H9 (cell line): ENCODE measurements at regions not wholly inside any gene's neighbourhood (a gene's known extent, or its start where the extent isn't known, plus 50 kb on each side); places are given as distances from the start of the nearest gene placed in this dataset.

Experiments
- DNase-seq: peaks from one replicate; pipeline ENCODE4 v3.0.0-alpha.2; 2017
- H2AFZ ChIP-seq: one replicate; pipeline ENCODE4 v1.6.1; 2013; ENCODE audit warnings: mild to moderate bottlenecking, low read length, control low read depth, moderate library complexity
- H2AK5ac ChIP-seq: 2 replicates; pipeline ENCODE4 v1.6.1; 2013; ENCODE audit warnings: low read length, control low read depth, mixed read lengths; ENCODE audit not compliant: insufficient read length
- H2BK120ac ChIP-seq: one replicate; pipeline ENCODE4 v1.6.1; 2013; ENCODE audit warnings: low read depth, mild to moderate bottlenecking, low read length, control low read depth, inconsistent platforms; ENCODE audit not compliant: poor library complexity, severe bottlenecking
- H2BK12ac ChIP-seq: 2 replicates; pipeline ENCODE4 v1.6.1; 2013; ENCODE audit warnings: low read length, control low read depth, mixed read lengths, low read depth; ENCODE audit not compliant: insufficient read length
- H2BK15ac ChIP-seq: 2 replicates; pipeline ENCODE4 v1.6.1; 2013; ENCODE audit warnings: low read depth, low read length, control low read depth
- H2BK20ac ChIP-seq: one replicate; pipeline ENCODE4 v1.6.1; 2013; ENCODE audit warnings: low read depth, mild to moderate bottlenecking, low read length, control low read depth, inconsistent platforms; ENCODE audit not compliant: poor library complexity, severe bottlenecking
- H2BK5ac ChIP-seq: 2 replicates; pipeline ENCODE4 v1.6.1; 2013; ENCODE audit warnings: low read length, control low read depth, mixed read lengths; ENCODE audit not compliant: insufficient read length
- H3K14ac ChIP-seq: 2 replicates; pipeline ENCODE4 v1.6.1; 2013; ENCODE audit warnings: low read length, control low read depth; ENCODE audit not compliant: insufficient read depth
- H3K18ac ChIP-seq: 2 replicates; pipeline ENCODE4 v1.6.1; 2013; ENCODE audit warnings: low read depth, mild to moderate bottlenecking, mixed read lengths, low read length, control low read depth; ENCODE audit not compliant: insufficient read length
- H3K23ac ChIP-seq: 2 replicates; pipeline ENCODE4 v1.6.1; 2013; ENCODE audit warnings: low read length, control low read depth, mixed read lengths, low read depth; ENCODE audit not compliant: insufficient read length
- H3K23me2 ChIP-seq: 2 replicates; pipeline ENCODE4 v1.6.1; 2013; ENCODE audit warnings: low read depth, mild to moderate bottlenecking, mixed read lengths, low read length, control low read depth; ENCODE audit not compliant: insufficient read length, poor library complexity, severe bottlenecking
- H3K27ac ChIP-seq: 2 replicates; pipeline ENCODE4 v1.5.1; 2013; ENCODE audit warnings: low read length, control low read depth, mixed read lengths, low read depth; ENCODE audit not compliant: insufficient read length
- H3K27me3 ChIP-seq: 2 replicates; pipeline ENCODE4 v1.6.1; 2013; ENCODE audit warnings: low read length, control low read depth, inconsistent platforms; ENCODE audit not compliant: insufficient read depth
- H3K4ac ChIP-seq: 2 replicates; pipeline ENCODE4 v1.6.1; 2013; ENCODE audit warnings: low read depth, mild to moderate bottlenecking, control low read depth, inconsistent platforms, low read length, moderate library complexity
- H3K4me1 ChIP-seq: 2 replicates; pipeline ENCODE4 v1.6.1; 2013; ENCODE audit warnings: low read length, control low read depth, inconsistent platforms; ENCODE audit not compliant: insufficient read depth
- H3K4me2 ChIP-seq: 2 replicates; pipeline ENCODE4 v1.6.1; 2013; ENCODE audit warnings: low read length, control low read depth, mixed read lengths; ENCODE audit not compliant: insufficient read length, insufficient read depth
- H3K56ac ChIP-seq: 2 replicates; pipeline ENCODE4 v1.6.1; 2013; ENCODE audit warnings: low read depth, mild to moderate bottlenecking, mixed read lengths, low read length, control low read depth; ENCODE audit not compliant: insufficient read length
- H3K79me1 ChIP-seq: 2 replicates; pipeline ENCODE4 v1.6.1; 2013; ENCODE audit warnings: low read depth, mild to moderate bottlenecking, moderate library complexity, low read length, control low read depth, inconsistent platforms; ENCODE audit not compliant: insufficient read depth, poor library complexity, severe bottlenecking
- H3K79me2 ChIP-seq: 2 replicates; pipeline ENCODE4 v1.6.1; 2013; ENCODE audit warnings: low read length, control low read depth, inconsistent platforms; ENCODE audit not compliant: insufficient read depth
- H3K9ac ChIP-seq: 2 replicates; pipeline ENCODE4 v1.6.1; 2013; ENCODE audit warnings: low read length, control low read depth, mixed read lengths; ENCODE audit not compliant: insufficient read length; ENCODE audit errors: extremely low read depth
- H3K9me3 ChIP-seq: one replicate; pipeline ENCODE4 v1.6.1; 2013; ENCODE audit warnings: low read depth, low read length, inconsistent platforms; ENCODE audit not compliant: control insufficient read depth
- H3T11ph ChIP-seq: one replicate; pipeline ENCODE4 v1.6.1; 2013; ENCODE audit warnings: mild to moderate bottlenecking, low read length, control low read depth, inconsistent platforms
- H4K20me1 ChIP-seq: one replicate; pipeline ENCODE4 v1.6.1; 2013; ENCODE audit not compliant: control insufficient read depth, insufficient read length, insufficient read depth
- H4K5ac ChIP-seq: 2 replicates; pipeline ENCODE4 v1.6.1; 2013; ENCODE audit warnings: low read depth, mild to moderate bottlenecking, mixed read lengths, low read length, control low read depth; ENCODE audit not compliant: insufficient read length
- H4K8ac ChIP-seq: replicated peaks from 2 replicates; pipeline ENCODE4 v1.6.1; 2013; ENCODE audit warnings: low read length, control low read depth, mixed read lengths, low read depth; ENCODE audit not compliant: insufficient read length
- H4K91ac ChIP-seq: 2 replicates; pipeline ENCODE4 v1.6.1; 2013; ENCODE audit warnings: low read depth, mild to moderate bottlenecking, moderate library complexity, mixed read lengths, low read length, control low read depth; ENCODE audit not compliant: insufficient read length
- H3K27ac Mint-ChIP-seq, 3 experiments: 2 replicates in 2 of 3; 3 replicates in 1 of 3; pipeline ENCODE4 v1.8.0; 2020 to 2021; ENCODE audit warnings: mixed read lengths in 3 of 3, mild to moderate bottlenecking in 1 of 3, moderate library complexity in 1 of 3
- H3K27me3 Mint-ChIP-seq: 2 replicates; pipeline ENCODE4 v1.8.0; 2021; ENCODE audit warnings: low read depth, mild to moderate bottlenecking, moderate library complexity, mixed read lengths
- H3K36me3 Mint-ChIP-seq, 3 experiments: 2 replicates in 2 of 3; 3 replicates in 1 of 3; pipeline ENCODE4 v1.8.0; 2020 to 2021; ENCODE audit warnings: low read depth in 3 of 3, mixed read lengths in 3 of 3; ENCODE audit not compliant: insufficient read depth in 1 of 3
- H3K4me1 Mint-ChIP-seq, 2 experiments: 2 replicates each; pipeline ENCODE4 v1.8.0; 2020; ENCODE audit warnings: mixed read lengths in 2 of 2
- H3K4me3 Mint-ChIP-seq, 2 experiments: 2 replicates in 1 of 2; 3 replicates in 1 of 2; pipeline ENCODE4 v1.8.0; 2020 to 2021; ENCODE audit warnings: mild to moderate bottlenecking in 2 of 2, mixed read lengths in 2 of 2, moderate library complexity in 1 of 2
- H3K9me3 Mint-ChIP-seq, 2 experiments: 2 replicates in 1 of 2; 3 replicates in 1 of 2; pipeline ENCODE4 v1.8.0; 2020; ENCODE audit warnings: mild to moderate bottlenecking in 2 of 2, mixed read lengths in 2 of 2, moderate library complexity in 1 of 2
- CTCF ChIP-seq: fragments of 200-600 bp; sonication (generic); conservative IDR thresholded peaks from 3 replicates; pipeline ENCODE4 v1.8.0; 2021; ENCODE audit warnings: antibody characterized with exemption, mild to moderate bottlenecking
- WGBS: extraction: QIAGEN DNeasy Blood & Tissue Kit; methylation state at CpG from one replicate; pipeline ENCODE4 v1.1.7; 2013; ENCODE audit warnings: missing lambda C conversion rate, low lambda C conversion rate, mixed read lengths; ENCODE audit not compliant: insufficient read length; ENCODE audit errors: extremely low coverage; 5-methylcytosine and 5-hydroxymethylcytosine counted together

GRCh38 chr20:60331688-60332300 lies 373.6 kb downstream of the CDH26 start:
- Histone ChIP-seq H2BK12ac (no peak overlapping the region), H2BK5ac (no peak overlapping the region), H4K8ac (no peak overlapping the region), H3K27me3 (no peaks in the 10 kb centered on the region), H3K4me2 (no peak overlapping the region), H3K18ac (no peak overlapping the region), H3K9ac (no peak overlapping the region), H4K5ac (no peak overlapping the region), H2AK5ac (no peak overlapping the region), H3K23ac (no peak overlapping the region), H2BK20ac (no peak overlapping the region), H4K20me1 (no peaks in the 10 kb centered on the region), H3T11ph (no peak overlapping the region), H3K56ac (no peak overlapping the region), H2AFZ (no peak overlapping the region), H3K27ac (no peak overlapping the region), H3K14ac (no peak overlapping the region), H3K9me3 (no peaks in the 10 kb centered on the region), H3K4ac (no peak overlapping the region), H3K79me1 (no peaks in the 10 kb centered on the region), H3K79me2 (no peaks in the 10 kb centered on the region), H3K23me2 (no peaks in the 10 kb centered on the region), H2BK15ac (no peak overlapping the region), H2BK120ac (no peak overlapping the region), H4K91ac (no peak overlapping the region), H3K4me1 (no peaks in the 10 kb centered on the region)
- Mint-ChIP-seq H3K9me3 (peaks cover 2 to 8% of the 10 kb centered on the region in 2 experiments; a peak in 3 of 5 replicates), H3K4me3 (no peak overlapping the region), H3K27ac (peak overlapping the region in 2 of 3 experiments; percentile 68; a peak in 2 of 7 replicates), H3K27me3 (peaks cover 12% of the 10 kb centered on the region), H3K36me3 (no peaks in the 10 kb centered on the region), H3K4me1 (peaks cover 4 to 6% of the 10 kb centered on the region in 2 experiments; a peak in 2 of 4 replicates)
- no peak for DNase-seq
- TF ChIP-seq CTCF, result no peak
- no CpG with 5 or more reads among the region's 11 CpGs for WGBS
